Ishikawa (cell line): ENCODE measurements at regions not wholly inside any gene's neighbourhood (a gene's known extent, or its start where the extent isn't known, plus 50 kb on each side); places are given as distances from the start of the nearest gene placed in this dataset.

Experiments
- CEBPB ChIP-seq: IDR thresholded peaks from 2 replicates; pipeline ENCODE4 v1.6.1; 2012
- CREB1 ChIP-seq: IDR thresholded peaks from 2 replicates; pipeline ENCODE4 v1.6.1; 2012; ENCODE audit warnings: low read depth
- EP300 ChIP-seq: IDR thresholded peaks from 2 replicates; pipeline ENCODE4 v1.6.1; 2012; ENCODE audit warnings: borderline replicate concordance
- TAF1 ChIP-seq: IDR thresholded peaks from 2 replicates; pipeline ENCODE4 v1.6.1; 2012; ENCODE audit warnings: low read depth, mild to moderate bottlenecking
- TEAD4 ChIP-seq: IDR thresholded peaks from 2 replicates; pipeline ENCODE4 v1.6.1; 2012
- YY1 ChIP-seq: IDR thresholded peaks from 2 replicates; pipeline ENCODE4 v1.6.1; 2012; ENCODE audit warnings: low read depth
- ZBTB7A ChIP-seq: IDR thresholded peaks from 2 replicates; pipeline ENCODE4 v1.6.1; 2012; ENCODE audit warnings: low read depth

GRCh38 chr9:79382458-79382857, 189.3 kb upstream of the TLE4 start:
- no peak for TF ChIP-seq EP300
- TF ChIP-seq TEAD4, result no peak
- no peak for TF ChIP-seq TAF1
- no peak for TF ChIP-seq YY1
- TF ChIP-seq ZBTB7A, result no peak
- no peak for TF ChIP-seq CREB1
- TF ChIP-seq CEBPB, result no peak
